Mucosa of stomach (tissue), 1 donor: ENCODE measurements at regions not wholly inside any gene's neighbourhood (a gene's known extent, or its start where the extent isn't known, plus 50 kb on each side); places are given as distances from the start of the nearest gene placed in this dataset.
"Not testable (repeated sequence)": the region's sequence is repeated elsewhere in the genome, so short reads cannot be mapped to it uniquely, and the experiment has no call there.

Source experiments
- H3K27me3 ChIP-seq: one replicate; pipeline ENCODE4 v1.7.0; 2013; ENCODE audit warnings: mild to moderate bottlenecking, low read length; ENCODE audit not compliant: control insufficient read depth, insufficient read depth
- H3K36me3 ChIP-seq: one replicate; pipeline ENCODE4 v1.7.0; 2013; ENCODE audit warnings: low read length; ENCODE audit not compliant: control insufficient read depth, insufficient read depth
- H3K4me1 ChIP-seq: one replicate; pipeline ENCODE4 v1.7.0; 2013; ENCODE audit warnings: mild to moderate bottlenecking, low read length; ENCODE audit not compliant: control insufficient read depth, insufficient read depth
- H3K4me3 ChIP-seq: one replicate; pipeline ENCODE4 v1.7.0; 2013; ENCODE audit warnings: low read length
- H3K9ac ChIP-seq: one replicate; pipeline ENCODE4 v1.7.0; 2013; ENCODE audit warnings: mild to moderate bottlenecking, low read length, moderate library complexity
- H3K9me3 ChIP-seq: one replicate; pipeline ENCODE4 v1.7.0; 2013; ENCODE audit warnings: mild to moderate bottlenecking, low read length, moderate library complexity; ENCODE audit not compliant: control insufficient read depth
- donor health status: Pancreatic carcinoma.

DNA sequence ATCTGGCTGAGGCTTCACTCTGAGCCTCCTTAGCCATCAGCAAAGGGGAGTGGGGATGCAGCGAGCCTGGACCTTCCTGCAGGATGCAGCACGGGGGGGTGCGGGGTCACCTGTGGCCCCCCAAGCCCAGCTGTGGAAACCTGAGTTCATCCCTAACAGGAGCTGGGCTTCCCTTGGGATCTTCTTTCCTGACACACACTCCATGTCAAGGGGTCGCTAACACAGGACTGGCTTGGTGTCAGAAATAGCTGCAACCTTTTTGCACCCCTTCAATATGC is 174.7 kb downstream of the RTP5 start:
- H3K4me3 ChIP-seq = no peak overlapping the region
- H3K27me3 ChIP-seq = peaks cover 15% of the 10 kb centered on the region
- H3K9me3 ChIP-seq = no peaks in the 10 kb centered on the region
- no peaks in the 10 kb centered on the region for H3K4me1 ChIP-seq
- H3K36me3 ChIP-seq = no peaks in the 10 kb centered on the region
- H3K9ac ChIP-seq = no peak overlapping the region

DNA sequence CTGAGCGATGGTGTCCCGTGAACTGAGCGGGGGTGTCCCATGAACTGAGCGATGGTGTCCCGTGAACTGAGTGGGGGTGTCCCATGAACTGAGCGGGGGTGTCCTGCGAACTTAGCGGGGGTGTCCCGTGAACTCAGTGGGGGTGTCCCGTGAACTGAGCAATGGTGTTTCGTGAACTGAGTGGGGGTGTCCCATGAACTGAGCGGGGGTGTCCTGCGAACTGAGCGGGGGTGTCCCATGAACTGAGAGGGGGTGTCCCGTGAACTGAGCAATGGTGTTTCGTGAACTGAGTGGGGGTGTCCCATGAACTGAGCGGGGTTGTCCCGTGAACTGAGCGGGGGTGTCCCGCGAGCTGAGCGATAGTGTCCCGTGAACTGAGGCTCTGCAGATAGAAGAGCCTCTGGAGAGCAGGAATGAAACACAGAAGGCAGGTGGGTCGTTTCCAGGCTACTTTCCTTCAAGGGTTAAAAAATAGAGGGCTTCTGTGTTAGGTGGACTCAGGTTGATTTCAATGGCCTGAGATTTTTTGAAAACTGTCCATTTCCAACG is 176.1 kb downstream of the RTP5 start:
- H3K9ac ChIP-seq, H3K36me3 ChIP-seq, H3K4me1 ChIP-seq, H3K27me3 ChIP-seq, H3K9me3 ChIP-seq, H3K4me3 ChIP-seq: not testable (repeated sequence)

DNA sequence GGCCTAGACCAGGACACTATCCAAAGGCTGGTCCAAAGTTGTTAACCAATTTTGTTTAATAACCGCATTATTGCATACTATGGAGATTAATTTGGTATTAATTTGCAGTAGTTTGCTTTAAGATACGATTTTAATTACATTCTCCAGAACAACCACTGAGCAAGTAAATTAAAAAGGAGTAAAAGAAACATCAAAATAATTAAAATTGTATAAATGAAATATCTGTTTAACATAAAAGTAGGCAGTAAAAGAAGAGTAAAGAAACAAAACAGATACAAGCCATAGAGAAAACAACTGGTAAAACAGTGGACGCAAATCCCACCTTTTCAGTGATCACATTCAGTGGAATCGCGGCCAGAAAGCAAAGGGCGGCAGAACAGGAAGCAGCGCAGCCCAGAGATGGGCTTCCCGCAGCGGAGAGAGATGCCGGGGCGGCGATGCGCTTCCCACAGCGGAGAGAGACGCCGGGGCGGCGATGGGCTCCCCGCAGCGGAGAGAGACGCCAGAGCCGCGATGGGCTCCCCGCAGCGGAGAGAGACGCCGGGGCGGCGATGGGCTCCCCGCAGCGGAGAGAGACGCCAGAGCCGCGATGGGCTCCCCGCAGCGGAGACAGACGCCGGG is 176.8 kb downstream of the RTP5 start:
- Histone ChIP-seq H3K36me3 (no peaks in the 10 kb centered on the region), H3K9me3 (no peaks in the 10 kb centered on the region), H3K27me3 (peaks cover 4% of the 10 kb centered on the region), H3K4me1 (no peaks in the 10 kb centered on the region), H3K9ac (no peak overlapping the region), H3K4me3 (no peak overlapping the region)

DNA sequence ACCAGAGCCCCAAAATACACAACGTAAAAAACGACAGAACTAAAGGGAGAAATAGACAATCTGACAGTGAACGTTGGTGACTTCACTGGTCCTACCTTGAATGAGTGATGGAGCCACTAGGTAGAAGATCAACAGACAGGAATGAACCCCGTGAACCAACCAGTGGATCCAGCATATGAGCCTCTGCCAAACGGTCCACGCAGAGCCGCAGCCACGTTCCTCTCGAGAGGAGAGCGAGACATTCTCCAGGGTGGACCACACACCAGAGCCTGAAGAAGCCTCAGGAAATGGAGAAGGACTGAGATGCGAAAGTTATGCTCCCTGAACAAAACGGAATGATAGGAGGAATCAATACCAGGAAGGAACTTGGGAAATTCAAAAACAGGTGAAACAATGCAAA is 178.4 kb downstream of the RTP5 start:
- Histone ChIP-seq H3K4me1 (no peaks in the 10 kb centered on the region), H3K27me3 (no peaks in the 10 kb centered on the region), H3K9me3 (no peaks in the 10 kb centered on the region), H3K36me3 (no peaks in the 10 kb centered on the region), H3K9ac (no peak overlapping the region), H3K4me3 (no peak overlapping the region)

DNA sequence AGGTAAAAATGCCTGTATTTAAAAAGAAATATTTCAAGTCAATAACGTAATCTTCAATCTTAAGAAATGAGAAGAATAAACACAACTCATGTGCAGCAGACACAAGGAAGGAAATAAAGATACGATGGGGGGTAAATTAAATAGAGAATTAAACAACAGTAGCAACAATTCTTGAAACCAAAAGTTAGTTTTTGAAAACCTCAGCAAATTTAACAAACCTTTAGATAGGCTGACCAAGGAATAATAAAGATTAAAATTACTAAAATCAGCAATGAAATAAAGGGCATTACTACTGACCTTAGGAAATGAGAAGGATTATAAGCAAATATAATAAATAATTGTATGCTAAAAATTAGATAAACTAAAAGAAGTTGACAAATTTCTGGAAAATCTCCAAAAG is 178.9 kb downstream of the RTP5 start:
- no peak overlapping the region for H3K4me3 ChIP-seq
- no peaks in the 10 kb centered on the region for H3K4me1 ChIP-seq
- no peaks in the 10 kb centered on the region for H3K36me3 ChIP-seq
- no peaks in the 10 kb centered on the region for H3K9me3 ChIP-seq
- H3K9ac ChIP-seq = no peak overlapping the region
- H3K27me3 ChIP-seq = no peaks in the 10 kb centered on the region

DNA sequence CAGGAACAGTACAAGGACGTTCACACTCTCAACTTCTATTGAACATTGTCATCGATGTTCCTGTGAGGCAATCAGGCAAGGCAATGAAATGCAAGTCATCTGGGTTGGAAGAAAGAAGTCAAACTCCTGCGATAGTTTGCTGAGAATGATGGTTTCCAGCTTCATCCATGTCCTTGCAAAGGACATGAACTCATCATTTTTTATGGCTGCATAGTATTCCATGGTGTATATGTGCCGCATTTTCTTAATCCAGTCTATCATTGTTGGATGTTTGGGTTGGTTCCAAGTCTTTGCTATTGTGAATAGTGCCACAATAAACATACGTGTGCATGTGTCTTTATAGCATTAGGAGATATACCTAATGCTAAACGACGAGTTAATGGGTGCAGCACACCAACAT is 180.0 kb downstream of the RTP5 start:
- not testable (repeated sequence) for H3K4me1 ChIP-seq, H3K9me3 ChIP-seq, H3K4me3 ChIP-seq, H3K9ac ChIP-seq, H3K36me3 ChIP-seq, H3K27me3 ChIP-seq

DNA sequence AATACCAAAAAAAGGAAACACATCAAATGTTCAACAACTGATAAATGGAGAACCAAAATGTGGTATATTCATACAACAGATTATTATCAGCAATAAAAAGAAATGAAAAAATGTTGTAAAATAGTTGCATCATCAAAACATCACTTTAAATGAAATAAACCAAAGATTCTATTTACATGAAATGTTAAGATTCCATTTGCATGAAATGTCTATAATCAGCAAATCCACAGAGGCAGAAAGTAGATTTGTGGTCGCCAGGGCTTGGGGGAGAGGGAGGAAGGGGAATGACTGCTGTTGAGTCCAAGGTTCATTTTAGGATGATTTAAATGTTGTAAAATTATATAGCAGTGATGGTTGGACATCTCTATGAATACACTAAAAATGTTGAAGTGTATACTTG is 181.9 kb downstream of the RTP5 start:
- Histone ChIP-seq H3K36me3 (no peaks in the 10 kb centered on the region), H3K4me1 (no peaks in the 10 kb centered on the region), H3K4me3 (no peak overlapping the region), H3K9me3 (no peaks in the 10 kb centered on the region), H3K9ac (no peak overlapping the region), H3K27me3 (no peaks in the 10 kb centered on the region)

DNA sequence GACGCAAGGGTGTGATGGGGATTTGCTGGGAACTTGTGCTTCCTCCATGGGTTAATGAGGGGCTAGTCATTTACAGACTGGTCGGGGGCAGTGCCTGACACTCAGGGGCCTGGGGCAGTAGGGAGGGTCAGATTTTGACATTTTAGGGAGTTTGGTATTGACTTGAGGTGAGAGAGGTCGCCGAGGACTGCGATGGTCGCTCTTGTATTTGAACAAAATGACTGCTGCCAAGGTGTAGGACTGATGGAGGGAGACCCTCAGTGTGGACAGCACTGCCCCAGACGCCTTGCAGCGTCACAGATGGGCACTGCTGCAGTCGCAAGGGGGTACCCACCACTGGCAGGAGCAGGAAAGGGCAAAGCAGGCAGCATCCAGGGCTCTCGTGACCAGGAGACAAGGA is 182.9 kb downstream of the RTP5 start:
- no peak overlapping the region for H3K4me3 ChIP-seq
- H3K27me3 ChIP-seq = no peaks in the 10 kb centered on the region

DNA sequence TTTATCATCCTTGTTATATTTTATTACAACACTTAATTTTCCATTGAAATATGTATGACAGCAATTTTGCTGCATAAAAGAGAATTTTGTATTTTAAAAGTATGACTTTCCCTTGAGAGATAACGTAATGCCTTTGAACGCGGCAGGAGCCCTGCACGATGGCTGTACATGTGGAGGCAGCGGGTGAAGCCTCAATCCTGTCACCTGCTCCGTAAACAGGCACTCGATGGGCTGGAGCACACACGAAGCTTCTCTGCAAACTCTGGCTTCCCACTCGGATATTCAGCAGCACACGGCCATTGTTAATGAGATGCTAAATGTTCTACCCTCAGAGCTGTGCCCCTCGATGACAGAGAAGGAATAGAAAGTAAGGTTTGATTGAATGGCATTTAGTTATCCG is 184.4 kb downstream of the RTP5 start:
- H3K27me3 ChIP-seq = peaks cover 5% of the 10 kb centered on the region
- H3K4me1 ChIP-seq = no peaks in the 10 kb centered on the region
- no peaks in the 10 kb centered on the region for H3K9me3 ChIP-seq
- H3K36me3 ChIP-seq = no peaks in the 10 kb centered on the region
- no peak overlapping the region for H3K4me3 ChIP-seq
- H3K9ac ChIP-seq = no peak overlapping the region

More for the DNA sequence above, 182.9 kb downstream of the RTP5 start:
- Histone ChIP-seq H3K9ac (no peak overlapping the region), H3K4me1 (no peaks in the 10 kb centered on the region), H3K9me3 (no peaks in the 10 kb centered on the region), H3K36me3 (no peaks in the 10 kb centered on the region)

DNA sequence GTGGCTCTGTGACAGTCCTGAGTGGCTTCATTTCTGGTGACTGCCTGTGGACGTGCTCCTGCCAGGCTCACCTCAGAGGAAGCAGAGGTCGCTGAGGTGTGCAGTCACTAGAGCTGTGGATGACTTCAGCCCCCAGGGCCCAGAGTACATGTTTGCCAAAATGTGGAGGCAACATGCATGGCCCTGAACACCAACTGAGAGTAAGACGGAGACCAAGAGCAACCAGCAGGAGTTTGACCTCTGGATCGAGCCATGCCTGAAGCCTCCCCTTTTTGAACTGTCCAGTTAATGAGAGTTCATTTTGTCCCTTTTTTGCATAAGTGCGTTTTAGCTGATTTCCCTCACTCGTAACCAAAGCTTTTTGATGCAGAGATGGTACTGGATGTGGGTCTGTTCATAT is 184.9 kb downstream of the RTP5 start:
- Histone ChIP-seq H3K9ac (no peak overlapping the region), H3K27me3 (peaks cover 5% of the 10 kb centered on the region), H3K4me1 (no peaks in the 10 kb centered on the region), H3K9me3 (no peaks in the 10 kb centered on the region), H3K36me3 (no peaks in the 10 kb centered on the region), H3K4me3 (no peak overlapping the region)

DNA sequence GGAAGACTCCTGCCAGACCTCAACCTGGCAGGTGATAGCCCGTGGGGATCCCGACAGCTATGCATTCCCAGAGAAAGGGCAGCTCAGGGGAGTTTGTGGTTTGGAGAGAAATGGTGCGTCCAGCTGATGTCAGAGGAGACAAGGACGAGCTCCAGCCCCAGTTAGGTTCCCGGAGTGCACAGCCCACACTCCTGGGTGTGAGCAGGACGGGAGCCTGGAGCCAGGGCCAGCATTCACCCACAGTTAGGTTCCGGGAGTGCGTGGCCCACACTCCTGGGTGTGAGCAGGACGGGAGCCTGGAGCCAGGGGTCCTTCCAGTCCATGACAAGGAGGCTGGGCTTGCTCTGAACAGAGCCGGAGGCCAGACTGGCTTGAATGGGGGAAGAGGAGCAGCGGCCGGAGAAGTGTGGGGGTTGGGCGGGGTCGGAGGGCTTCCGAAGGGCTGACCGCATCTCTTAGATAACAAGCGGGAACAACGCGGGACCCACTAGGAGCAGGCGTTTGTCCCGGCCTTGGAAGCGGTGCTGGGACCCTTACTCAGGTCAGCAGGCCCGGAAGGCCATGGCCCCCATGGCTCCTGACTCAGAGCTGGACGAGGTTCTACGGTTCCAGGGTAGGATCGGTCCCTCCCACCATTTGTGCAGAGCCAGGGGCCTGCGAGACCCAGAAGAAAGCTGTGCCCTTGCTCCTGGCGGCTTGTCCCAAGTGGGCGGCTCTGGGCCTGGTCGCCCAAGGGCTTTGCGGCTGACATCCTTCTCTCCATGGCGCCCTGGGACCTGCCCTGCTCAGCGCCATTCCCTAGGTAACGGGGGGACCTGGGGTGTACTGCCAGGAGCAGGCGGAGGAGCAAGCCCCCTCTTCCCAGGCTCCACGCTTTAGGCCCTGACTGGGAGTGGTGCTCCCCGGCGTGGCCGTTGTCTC is 185.6 kb downstream of the RTP5 start:
- Histone ChIP-seq H3K9me3 (no peaks in the 10 kb centered on the region), H3K36me3 (no peaks in the 10 kb centered on the region), H3K4me3 (no peak overlapping the region), H3K9ac (no peak overlapping the region), H3K4me1 (no peaks in the 10 kb centered on the region), H3K27me3 (peaks cover 5% of the 10 kb centered on the region)

DNA sequence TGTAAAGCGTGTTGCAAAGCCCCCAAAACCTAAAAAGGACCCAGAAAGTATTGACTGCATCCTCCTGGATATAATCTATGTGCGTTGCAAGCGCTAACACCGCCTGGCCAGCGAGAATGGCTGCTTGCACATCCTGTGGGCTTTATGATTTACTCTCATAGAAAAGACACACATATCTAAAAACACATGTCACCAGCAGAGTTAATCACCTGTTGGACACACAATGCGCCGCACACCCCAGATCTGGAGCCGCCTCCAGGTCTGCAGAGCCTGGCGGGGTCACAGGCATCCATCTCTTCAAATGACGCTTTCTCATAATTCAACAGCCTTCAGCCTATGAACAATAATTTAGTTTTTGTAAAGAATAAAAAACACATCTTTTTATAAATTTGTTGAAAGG is 186.5 kb downstream of the RTP5 start:
- Histone ChIP-seq H3K4me1 (no peaks in the 10 kb centered on the region), H3K9ac (no peak overlapping the region), H3K27me3 (peaks cover 5% of the 10 kb centered on the region), H3K4me3 (no peak overlapping the region), H3K36me3 (no peaks in the 10 kb centered on the region), H3K9me3 (no peaks in the 10 kb centered on the region)
